NK-92 treated with Interleukin-12 subunit alpha and Interleukin-12 subunit beta, amount 100 ng/mL, for 24 hours (cell line): ENCODE measurements at regions not wholly inside any gene's neighbourhood (a gene's known extent, or its start where the extent isn't known, plus 50 kb on each side); places are given as distances from the start of the nearest gene placed in this dataset.
"Not testable (repeated sequence)": the region's sequence is repeated elsewhere in the genome, so short reads cannot be mapped to it uniquely, and the experiment has no call there.

Experiments used
- DNase-seq: peaks from one replicate; lab custom pipeline; 2025; lab: John Stamatoyannopoulos, UW

- no peak for DNase-seq
Observed at GRCh38 chr11:122441666-122442035, 213.9 kb upstream of the UBASH3B start.

- no peak for DNase-seq
Observed at GRCh38 chr11:122440811-122441665, 214.5 kb upstream of the UBASH3B start.

GRCh38 chr11:122439866-122440810, 215.4 kb upstream of the UBASH3B start:
- DNase-seq, result no peak

GRCh38 chr11:122436188-122436555, 219.3 kb upstream of the UBASH3B start:
- no peak for DNase-seq

GRCh38 chr11:122435540-122436187, 219.9 kb upstream of the UBASH3B start:
- no peak for DNase-seq

- no peak for DNase-seq
Observed at GRCh38 chr11:122434786-122435185, 220.7 kb upstream of the UBASH3B start.

GRCh38 chr11:122430490-122430889, 225.0 kb upstream of the UBASH3B start:
- DNase-seq, result no peak

GRCh38 chr11:122426073-122426472, 229.4 kb upstream of the UBASH3B start:
- DNase-seq, result no peak

GRCh38 chr11:122424636-122425035, 230.9 kb upstream of the UBASH3B start:
- no peak for DNase-seq

- DNase-seq, result no peak
Observed at GRCh38 chr11:122423886-122424285, 231.6 kb upstream of the UBASH3B start.

- no peak for DNase-seq
Observed at GRCh38 chr11:122423273-122423672, 232.2 kb upstream of the UBASH3B start.

- no peak for DNase-seq
Observed at GRCh38 chr11:122422682-122423081, 232.8 kb upstream of the UBASH3B start.

- no peak for DNase-seq
Observed at GRCh38 chr11:122421702-122422101, 233.8 kb upstream of the UBASH3B start.

GRCh38 chr11:122418032-122418431, 237.5 kb upstream of the UBASH3B start:
- no peak for DNase-seq

- no peak for DNase-seq
Observed at GRCh38 chr11:122414406-122415018, 241.0 kb upstream of the UBASH3B start.

GRCh38 chr11:122413677-122414076, 241.8 kb upstream of the UBASH3B start:
- DNase-seq, result no peak

- DNase-seq, result no peak
Observed at GRCh38 chr11:122412581-122412980, 242.9 kb upstream of the UBASH3B start.

GRCh38 chr11:122406466-122406865, 249.1 kb upstream of the UBASH3B start:
- DNase-seq, result no peak

- no peak for DNase-seq
Observed at GRCh38 chr11:122405547-122406341, 249.8 kb upstream of the UBASH3B start.

GRCh38 chr11:122404571-122404970, 251.0 kb upstream of the UBASH3B start:
- DNase-seq, result no peak

GRCh38 chr11:122401581-122401980, 253.9 kb upstream of the UBASH3B start:
- not testable (repeated sequence) for DNase-seq
